Epithelial cell of esophagus (primary cell): ENCODE measurements at regions not wholly inside any gene's neighbourhood (a gene's known extent, or its start where the extent isn't known, plus 50 kb on each side); places are given as distances from the start of the nearest gene placed in this dataset.

Experiments used
- DNase-seq: peaks from one replicate; pipeline ENCODE4 v3.0.0; 2010; ENCODE audit warnings: low read depth
- H3K4me3 ChIP-seq: 2 replicates; pipeline ENCODE4 v1.5.1; 2011; ENCODE audit warnings: mild to moderate bottlenecking, low read length, control low read depth
- TF ChIP-seq, protein P1 (sequence below): IDR thresholded peaks from 2 replicates; pipeline ENCODE4 v1.5.1; 2011; ENCODE audit warnings: low read depth, mild to moderate bottlenecking, low read length, control low read depth, inconsistent platforms; ENCODE audit not compliant: insufficient read depth; ENCODE audit errors: missing control alignments

DNA sequence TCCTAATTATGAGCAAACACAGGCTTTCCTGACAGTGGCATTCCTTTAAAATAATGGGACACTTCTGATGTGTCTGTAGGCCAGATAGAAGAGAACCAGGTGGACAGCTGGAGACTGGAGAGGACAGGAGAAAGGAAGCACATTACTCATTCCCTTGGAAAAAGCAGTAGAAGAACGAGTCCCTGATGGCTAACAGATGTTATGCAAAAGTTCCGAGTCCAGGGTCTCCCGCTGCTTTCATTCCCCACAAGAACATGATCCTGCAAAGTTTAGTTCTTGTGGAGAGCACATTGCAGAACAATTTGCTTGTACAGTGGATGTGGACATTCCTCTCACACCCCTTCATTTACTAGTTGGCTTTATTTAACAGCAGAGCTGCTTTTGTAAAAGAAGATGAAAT lies 137.6 kb downstream of the GPAM start:
- TF ChIP-seq, protein P1, sequence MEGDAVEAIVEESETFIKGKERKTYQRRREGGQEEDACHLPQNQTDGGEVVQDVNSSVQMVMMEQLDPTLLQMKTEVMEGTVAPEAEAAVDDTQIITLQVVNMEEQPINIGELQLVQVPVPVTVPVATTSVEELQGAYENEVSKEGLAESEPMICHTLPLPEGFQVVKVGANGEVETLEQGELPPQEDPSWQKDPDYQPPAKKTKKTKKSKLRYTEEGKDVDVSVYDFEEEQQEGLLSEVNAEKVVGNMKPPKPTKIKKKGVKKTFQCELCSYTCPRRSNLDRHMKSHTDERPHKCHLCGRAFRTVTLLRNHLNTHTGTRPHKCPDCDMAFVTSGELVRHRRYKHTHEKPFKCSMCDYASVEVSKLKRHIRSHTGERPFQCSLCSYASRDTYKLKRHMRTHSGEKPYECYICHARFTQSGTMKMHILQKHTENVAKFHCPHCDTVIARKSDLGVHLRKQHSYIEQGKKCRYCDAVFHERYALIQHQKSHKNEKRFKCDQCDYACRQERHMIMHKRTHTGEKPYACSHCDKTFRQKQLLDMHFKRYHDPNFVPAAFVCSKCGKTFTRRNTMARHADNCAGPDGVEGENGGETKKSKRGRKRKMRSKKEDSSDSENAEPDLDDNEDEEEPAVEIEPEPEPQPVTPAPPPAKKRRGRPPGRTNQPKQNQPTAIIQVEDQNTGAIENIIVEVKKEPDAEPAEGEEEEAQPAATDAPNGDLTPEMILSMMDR, result no peak
- no peak for DNase-seq
- H3K4me3 ChIP-seq, result no peak overlapping the region

DNA sequence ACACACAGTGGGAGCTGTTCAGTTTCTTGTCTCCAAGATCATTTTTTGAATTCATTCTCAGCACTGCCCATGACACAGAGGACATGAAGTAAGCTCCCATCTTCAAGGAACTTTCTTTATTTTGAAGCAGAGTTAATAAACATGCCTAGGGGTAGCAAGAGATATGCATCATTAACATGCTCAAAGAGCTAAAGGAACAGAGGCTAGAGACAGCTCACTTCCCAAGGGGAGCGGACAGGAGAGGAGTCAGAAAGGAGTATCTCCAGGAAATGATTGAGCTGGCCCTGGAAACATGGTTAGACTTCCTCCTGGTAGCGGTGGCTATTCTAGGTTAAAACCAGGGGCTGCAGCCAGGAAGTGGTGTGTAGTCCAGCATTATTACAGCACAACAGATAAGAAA lies 135.9 kb downstream of the GPAM start:
- H3K4me3 ChIP-seq, result no peak overlapping the region
- no peak for DNase-seq
- TF ChIP-seq, protein P1, result no peak

DNA sequence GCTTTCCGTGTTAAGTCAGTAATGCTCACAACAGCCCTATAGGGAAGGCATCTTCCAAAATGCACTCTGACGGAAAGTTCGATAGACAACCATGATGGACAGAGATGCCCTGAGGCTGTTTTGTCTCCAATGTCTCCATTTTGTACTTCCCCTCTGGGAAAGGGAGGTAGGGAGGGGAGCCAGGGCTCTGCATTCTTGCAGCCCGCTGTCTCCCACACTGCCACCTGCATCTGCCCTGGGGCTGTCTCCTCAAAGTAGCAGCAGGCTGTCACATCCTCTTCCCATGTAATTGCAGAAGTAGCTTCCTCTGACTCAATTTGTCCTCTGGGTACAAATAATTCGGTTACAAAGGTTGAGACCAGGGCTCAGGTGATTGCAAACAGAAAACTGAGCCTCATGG lies 131.4 kb downstream of the GPAM start:
- no peak for DNase-seq
- TF ChIP-seq, protein P1, result no peak
- no peak overlapping the region for H3K4me3 ChIP-seq

DNA sequence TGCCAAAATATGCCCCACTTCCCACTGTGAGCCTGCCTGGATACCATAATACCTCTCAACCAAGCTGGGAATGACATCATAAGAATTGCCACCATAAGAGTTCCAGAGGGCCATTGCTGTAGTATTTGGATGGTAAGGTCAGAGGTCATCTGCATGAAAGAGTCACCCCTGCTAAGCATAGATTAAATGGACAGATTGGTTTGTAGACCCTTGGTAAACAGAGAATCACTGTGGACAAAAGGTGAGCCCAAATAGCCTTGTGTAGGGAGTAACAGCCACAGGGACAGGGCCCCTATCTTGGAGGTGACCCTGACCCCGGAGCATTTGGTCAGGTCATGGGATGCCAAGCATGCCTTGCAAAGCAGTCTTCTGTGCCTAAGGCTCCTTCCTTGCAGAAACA lies 129.7 kb downstream of the GPAM start:
- no peak overlapping the region for H3K4me3 ChIP-seq
- TF ChIP-seq, protein P1, result no peak
- no peak for DNase-seq

DNA sequence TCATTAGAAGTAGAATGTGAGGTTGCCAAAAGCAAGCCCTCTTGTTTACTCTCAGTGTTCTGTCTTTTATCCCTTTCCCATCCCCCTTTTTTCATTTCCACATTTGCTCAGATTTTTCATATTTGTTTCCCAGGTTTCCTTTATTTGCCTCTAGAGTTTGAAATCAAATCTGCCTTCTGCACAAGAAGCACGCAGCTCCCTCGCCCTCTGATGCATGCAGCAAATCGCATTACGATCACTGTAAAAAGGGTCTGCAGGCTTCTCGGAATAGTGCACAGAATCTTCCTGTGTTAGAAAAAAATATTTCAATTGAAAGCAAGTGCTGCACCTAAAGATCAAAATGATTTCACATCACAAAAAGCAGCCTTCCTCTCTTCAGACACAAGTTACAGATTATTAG lies 129.0 kb downstream of the GPAM start:
- no peak for DNase-seq
- H3K4me3 ChIP-seq, result no peak overlapping the region
- TF ChIP-seq, protein P1, result no peak

DNA sequence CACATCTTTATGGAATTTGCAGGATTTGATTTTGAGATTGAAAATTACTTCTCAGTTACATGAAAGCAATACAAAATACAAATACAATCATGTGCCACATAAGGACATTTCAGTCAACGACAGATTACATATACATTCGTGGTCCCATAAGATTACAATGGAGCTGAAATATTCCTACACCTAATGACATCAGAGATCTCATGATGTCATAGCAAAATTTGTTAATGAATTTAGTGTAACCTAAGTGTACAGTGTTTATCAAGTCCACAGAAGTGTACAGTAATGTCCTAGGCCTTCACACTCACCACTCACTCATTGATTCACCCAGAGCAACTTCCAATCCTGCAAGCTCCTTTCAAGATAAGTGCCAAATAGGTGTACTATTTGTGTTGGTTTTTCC lies 126.5 kb downstream of the GPAM start:
- TF ChIP-seq, protein P1, result no peak
- DNase-seq, result no peak
- no peak overlapping the region for H3K4me3 ChIP-seq

DNA sequence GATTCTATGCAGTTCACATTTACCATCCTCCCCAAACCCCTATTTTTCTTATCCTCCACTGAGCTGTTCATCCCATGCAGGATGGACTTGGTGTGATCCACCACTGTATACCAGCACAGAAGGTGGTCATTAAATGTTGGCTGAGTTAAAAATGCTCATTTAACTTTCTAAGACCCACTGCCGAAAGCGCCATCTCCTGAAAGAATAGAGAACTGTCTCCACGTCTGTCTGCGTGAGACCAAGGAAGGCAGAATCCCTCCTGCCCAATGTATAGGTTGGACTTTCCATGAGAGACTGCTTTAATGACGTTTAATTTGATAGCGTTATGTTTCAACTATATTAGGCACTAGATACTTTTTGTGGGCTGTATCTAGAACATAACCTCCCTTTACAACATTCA lies 124.3 kb downstream of the GPAM start:
- DNase-seq, result no peak
- no peak overlapping the region for H3K4me3 ChIP-seq
- TF ChIP-seq, protein P1, result no peak
